ENCODE measurements at regions not wholly inside any gene's neighbourhood (a gene's known extent, or its start where the extent isn't known, plus 50 kb on each side); places are given as distances from the start of the nearest gene placed in this dataset.

DNA sequence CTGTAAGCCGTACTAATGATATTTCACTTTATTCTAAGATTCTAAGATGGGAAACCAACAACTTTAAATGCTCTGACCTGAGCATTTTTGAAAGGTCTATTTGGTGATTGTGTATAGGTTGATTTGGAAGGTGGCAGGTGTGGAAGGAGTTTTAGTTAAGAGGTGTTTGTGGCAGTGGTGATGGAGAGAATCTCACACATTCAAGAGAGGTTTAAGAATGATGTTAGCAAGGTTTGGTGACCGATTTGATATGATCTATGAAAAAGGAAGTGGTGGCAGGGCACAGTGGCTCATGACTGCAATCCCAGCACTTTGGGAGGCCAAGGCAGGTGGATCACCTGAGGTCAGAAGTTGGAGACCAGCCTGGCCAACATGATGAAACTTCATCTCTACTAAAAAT, 319.2 kb upstream of the CD180 start:
- POLR2A ChIA-PET, result no interaction called here
- Histone ChIP-seq H3K27ac (no peak overlapping the region), H3K9me3 (no peaks in the 10 kb centered on the region), H3K4me2 (no peak overlapping the region), H3K4me1 (no peaks in the 10 kb centered on the region), H3K4me3 (no peak overlapping the region)
- no peak for ATAC-seq
- no peak for DNase-seq (ENCODE audit: low read depth in 1 of 2, low spot score in 1 of 2)
- no peak for FAIRE-seq
- 23% methylated on average over 2 of the region's 2 CpGs for WGBS (ENCODE audit: missing lambda C conversion rate)
- CTCF ChIA-PET, result no interaction called here
- TF ChIP-seq SREBF2 (IDR thresholded peaks at IDR 0.05), result no peak
- no peak for TF ChIP-seq KDM5A (IDR thresholded peaks at IDR 0.05)
- no peak for TF ChIP-seq POLR2AphosphoS2 (conservative IDR thresholded peaks at IDR 0.05; ENCODE audit: low read length)
- no peak for TF ChIP-seq HOXB13 (CRISPR knock-in tag; IDR thresholded peaks at IDR 0.05; ENCODE audit: low read depth)
- no peak for TF ChIP-seq RFX5 (IDR thresholded peaks at IDR 0.05)
- no peak for TF ChIP-seq FOXS1 (CRISPR knock-in tag; IDR thresholded peaks at IDR 0.05)
- TF ChIP-seq E2F6 (IDR thresholded peaks at IDR 0.05; ENCODE audit: borderline replicate concordance, low read depth), result no peak
- no peak for TF ChIP-seq GATA3 (IDR thresholded peaks at IDR 0.05; ENCODE audit: borderline replicate concordance)

DNA sequence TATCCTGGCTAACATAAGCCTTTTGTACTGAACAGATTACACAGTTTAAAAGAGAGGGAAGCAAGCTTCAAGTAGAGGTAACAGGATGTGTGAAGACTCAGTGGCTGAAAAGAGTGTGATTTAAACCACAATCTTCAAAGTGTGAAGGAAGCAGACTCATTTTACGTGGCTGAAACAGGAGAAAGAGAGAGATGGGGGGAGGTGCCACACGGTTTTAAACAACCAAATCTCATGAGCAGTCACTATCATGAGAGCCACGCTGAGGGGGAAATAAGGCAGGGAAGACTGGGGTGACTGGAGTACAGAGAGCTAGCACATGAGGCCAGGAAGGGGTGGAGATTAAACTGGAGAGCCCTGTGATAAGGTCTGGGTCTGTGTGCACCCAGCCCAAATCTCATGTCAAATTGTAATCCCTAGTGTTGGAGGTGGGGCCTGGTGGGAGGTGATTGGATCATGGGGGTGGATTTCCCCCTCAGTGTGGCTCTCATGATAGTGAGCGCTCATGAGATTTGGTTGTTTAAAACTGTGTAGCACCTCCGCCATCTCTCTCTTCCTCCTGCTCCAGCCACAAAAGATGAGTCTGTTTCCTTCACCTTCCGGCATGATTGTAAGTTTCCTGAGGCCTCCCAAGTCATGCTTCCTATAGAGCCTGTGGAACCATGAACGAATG, 318.6 kb upstream of the CD180 start:
- ChIA-PET POLR2A (no interaction called here), CTCF (no interaction called here)
- H3K4me3 ChIP-seq, result no peak overlapping the region
- no peak overlapping the region for H3K27ac ChIP-seq
- ATAC-seq (no peak), FAIRE-seq (no peak), DNase-seq (ENCODE audit: low read depth in 1 of 2, low spot score in 1 of 2) (no peak)
- WGBS (ENCODE audit: missing lambda C conversion rate), result 47% methylated on average over 7 of the region's 7 CpGs
- H3K4me2 ChIP-seq, result no peak overlapping the region
- no peaks in the 10 kb centered on the region for H3K4me1 ChIP-seq
- TF ChIP-seq REST (IDR thresholded peaks at IDR 0.05), result no peak
- no peak for TF ChIP-seq TP53 (CRISPR knock-in tag; IDR thresholded peaks at IDR 0.05)
- H3K9me3 ChIP-seq, result no peaks in the 10 kb centered on the region

DNA sequence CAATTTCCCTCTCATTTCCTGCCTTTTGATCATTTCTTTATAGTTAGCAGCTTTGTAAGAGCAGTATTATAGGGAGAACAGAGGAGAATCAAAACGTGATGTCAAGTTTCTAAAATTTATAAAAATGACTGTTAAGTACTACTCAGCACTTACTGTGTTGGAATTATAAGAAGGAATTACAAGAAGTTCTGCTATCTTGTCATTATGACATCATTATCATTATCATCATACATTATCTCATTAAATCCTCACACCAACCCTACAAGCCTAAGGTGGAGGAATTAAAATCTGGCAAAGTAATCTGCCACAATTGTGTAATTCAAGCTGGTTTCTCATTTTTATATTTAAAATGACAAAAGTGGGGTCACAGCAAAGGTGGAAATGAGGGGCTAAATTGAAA, 316.2 kb upstream of the CD180 start:
- no peak overlapping the region for H3K4me3 ChIP-seq
- no peak overlapping the region for H3K27ac ChIP-seq
- no peak overlapping the region for H3K4me2 ChIP-seq
- WGBS (ENCODE audit: missing lambda C conversion rate), result 12% methylated on average over 1 of the region's 1 CpG
- CTCF ChIA-PET, result no interaction called here
- TF ChIP-seq POLR2A (IDR thresholded peaks at IDR 0.05; ENCODE audit: low read length) (no peak), EP300 (IDR thresholded peaks at IDR 0.05) (no peak), HEYL (CRISPR knock-in tag; IDR thresholded peaks at IDR 0.05) (no peak), HOXB13 (CRISPR knock-in tag; IDR thresholded peaks at IDR 0.05; ENCODE audit: low read depth) (no peak), CHD4 (IDR thresholded peaks at IDR 0.05; ENCODE audit: borderline replicate concordance) (no peak), E2F6 (IDR thresholded peaks at IDR 0.05; ENCODE audit: borderline replicate concordance, low read depth) (no peak), MYC (IDR thresholded peaks at IDR 0.05; ENCODE audit: borderline replicate concordance, low read length) (no peak), SMC3 (IDR thresholded peaks at IDR 0.05) (no peak), ESRRA (IDR thresholded peaks at IDR 0.05; ENCODE audit: borderline replicate concordance, low read length) (no peak), GATA3 (IDR thresholded peaks at IDR 0.05; ENCODE audit: borderline replicate concordance) (no peak), FOXS1 (CRISPR knock-in tag; IDR thresholded peaks at IDR 0.05) (no peak), RAD21 (conservative IDR thresholded peaks at IDR 0.05 in 1 of 2, IDR thresholded peaks at IDR 0.05 in 1 of 2) (no peak), FOSB (CRISPR knock-in tag; IDR thresholded peaks at IDR 0.05) (no peak), RARB (CRISPR knock-in tag; IDR thresholded peaks at IDR 0.05) (no peak), USF2 (IDR thresholded peaks at IDR 0.05) (no peak), ZC3H11A (IDR thresholded peaks at IDR 0.05) (no peak), JUN (IDR thresholded peaks at IDR 0.05) (no peak)
- TF ChIP-seq, protein P1, sequence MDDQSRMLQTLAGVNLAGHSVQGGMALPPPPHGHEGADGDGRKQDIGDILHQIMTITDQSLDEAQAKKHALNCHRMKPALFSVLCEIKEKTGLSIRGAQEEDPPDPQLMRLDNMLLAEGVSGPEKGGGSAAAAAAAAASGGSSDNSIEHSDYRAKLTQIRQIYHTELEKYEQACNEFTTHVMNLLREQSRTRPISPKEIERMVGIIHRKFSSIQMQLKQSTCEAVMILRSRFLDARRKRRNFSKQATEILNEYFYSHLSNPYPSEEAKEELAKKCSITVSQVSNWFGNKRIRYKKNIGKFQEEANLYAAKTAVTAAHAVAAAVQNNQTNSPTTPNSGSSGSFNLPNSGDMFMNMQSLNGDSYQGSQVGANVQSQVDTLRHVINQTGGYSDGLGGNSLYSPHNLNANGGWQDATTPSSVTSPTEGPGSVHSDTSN (IDR thresholded peaks at IDR 0.05), result no peak
- TF ChIP-seq, protein P2, sequence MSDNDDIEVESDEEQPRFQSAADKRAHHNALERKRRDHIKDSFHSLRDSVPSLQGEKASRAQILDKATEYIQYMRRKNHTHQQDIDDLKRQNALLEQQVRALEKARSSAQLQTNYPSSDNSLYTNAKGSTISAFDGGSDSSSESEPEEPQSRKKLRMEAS (IDR thresholded peaks at IDR 0.05), result no peak
- no peak for DNase-seq (ENCODE audit: low read depth in 1 of 2, low spot score in 1 of 2)
- POLR2A ChIA-PET, result no interaction called here
- no peaks in the 10 kb centered on the region for H3K9me3 ChIP-seq
- no peak for ATAC-seq
- FAIRE-seq, result no peak
- no peaks in the 10 kb centered on the region for H3K4me1 ChIP-seq
